ENCODE measurements at regions not wholly inside any gene's neighbourhood (a gene's known extent, or its start where the extent isn't known, plus 50 kb on each side); places are given as distances from the start of the nearest gene placed in this dataset.

GRCh38 chr1:149848340-149849110, 50.8 kb upstream of the BOLA1 start:
- no TSS peak for BruUV-seq (replicated peaks)
- no peak overlapping the region for H2AFZ ChIP-seq (ENCODE audit: low read depth, low read length)
- no peak overlapping the region for H3K27ac ChIP-seq (ENCODE audit: insufficient read depth, low read depth, low read length)
- no peak overlapping the region for H3K9ac ChIP-seq (replicated peaks; ENCODE audit: extremely low read depth, insufficient read depth, low read length)
- H3K9me1 ChIP-seq (replicated peaks; ENCODE audit: control insufficient read depth, extremely low read depth, insufficient read depth, low read length) = no peaks in the 10 kb centered on the region
- peak overlapping the region; percentile 98 for H3K4me2 ChIP-seq (ENCODE audit: insufficient read depth, low read length)
- TF ChIP-seq GATA2 (IDR thresholded peaks at IDR 0.05; ENCODE audit: insufficient read depth, insufficient read length, low read depth, low read length) = no peak
- TF ChIP-seq FOS (IDR thresholded peaks at IDR 0.05; ENCODE audit: borderline replicate concordance, insufficient read depth, low read length) = no peak
- no peak for TF ChIP-seq POLR2AphosphoS5 (IDR thresholded peaks at IDR 0.05; ENCODE audit: insufficient read depth, low read depth, low read length)
- no peak for TF ChIP-seq MYC (IDR thresholded peaks at IDR 0.05; ENCODE audit: low read depth, low read length)
- no peak for TF ChIP-seq MAX (IDR thresholded peaks at IDR 0.05; ENCODE audit: insufficient read depth, insufficient read length)
- TF ChIP-seq POLR2A (IDR thresholded peaks at IDR 0.05; ENCODE audit: low read depth, low read length) = no peak
- TF ChIP-seq EZH2 (IDR thresholded peaks at IDR 0.05; ENCODE audit: borderline replicate concordance, low read depth, low read length, severe bottlenecking) = no peak
- TF ChIP-seq JUN (IDR thresholded peaks at IDR 0.05; ENCODE audit: borderline replicate concordance, insufficient read depth, insufficient read length, low read depth) = no peak
- no peak for TF ChIP-seq CTCF (IDR thresholded peaks at IDR 0.05; ENCODE audit: extremely low read depth in 1 of 2, insufficient read depth in 1 of 2, low read depth in 1 of 2, low read length in 2 of 2)
- no peaks in the 10 kb centered on the region for H3K9me3 ChIP-seq (replicated peaks; ENCODE audit: control insufficient read depth, insufficient read depth, low read length)
- H4K20me1 ChIP-seq (replicated peaks; ENCODE audit: control insufficient read depth, extremely low read depth, insufficient read depth, low read length) = no peaks in the 10 kb centered on the region
- peaks cover 26% of the 10 kb centered on the region for H3K4me1 ChIP-seq (ENCODE audit: control insufficient read depth, extremely low read depth, insufficient read depth, low read length)
- ChIA-PET POLR2A (interaction anchor here (1.4 kb wide), 1 partner anchor 39 kb away, joined by 5 read pairs; a partner anchor contains a TSS), CTCF (interaction anchor here (1.1 to 1.2 kb wide), 2 partner anchors 320 to 338 kb away, joined by 3 to 4 read pairs; no protein-coding TSS in a partner anchor)
- intact Hi-C loops (cut with micrococcal nuclease) (no loop called here), dilution Hi-C loops (cut with MboI; ENCODE audit: extremely low pct_ligation_motif_present, low sequenced_read_pairs) (no loop called here)
- H3K79me2 ChIP-seq (ENCODE audit: control insufficient read depth, insufficient read depth, low read length) = peaks cover 14% of the 10 kb centered on the region
- FAIRE-seq (no peak), DNase-seq (ENCODE audit: low read depth, low spot score) (no peak)
- H3K4me3 ChIP-seq (replicated peaks in 1 of 3; ENCODE audit: insufficient read depth in 1 of 3, low read depth in 1 of 3, low read length in 3 of 3) = no peak overlapping the region
- no peaks in the 10 kb centered on the region for H3K27me3 ChIP-seq (ENCODE audit: control insufficient read depth in 2 of 2, insufficient read depth in 2 of 2, low read length in 2 of 2)
- H3K36me3 ChIP-seq (ENCODE audit: control insufficient read depth in 2 of 2, extremely low read depth in 1 of 2, insufficient read depth in 2 of 2, low read length in 2 of 2) = no peaks in the 10 kb centered on the region

All from endothelial cell of umbilical vein (primary cell).